Stomach (tissue), 4 donors: ENCODE measurements at regions not wholly inside any gene's neighbourhood (a gene's known extent, or its start where the extent isn't known, plus 50 kb on each side); places are given as distances from the start of the nearest gene placed in this dataset.

Source experiments
- CTCF ChIP-seq, 7 experiments: fragments of 450-650 bp in 4 of 7; fragments of 200-600 bp in 3 of 7; sonication (generic) in 3 of 7; IDR thresholded peaks; one replicate each; pipeline ENCODE4 v1.5.1; 2016 to 2019; ENCODE audit warnings: antibody characterized with exemption in 7 of 7, control low read depth in 2 of 7, mild to moderate bottlenecking in 1 of 7
- POLR2A ChIP-seq, 4 donors: fragments of 450-650 bp; IDR thresholded peaks; one replicate each; pipeline ENCODE4 v1.6.1; 2016; ENCODE audit warnings: antibody characterized with exemption in 4 of 4, control low read depth in 2 of 4, mild to moderate bottlenecking in 1 of 4, moderate library complexity in 1 of 4

- no peak for TF ChIP-seq CTCF (IDR thresholded peaks at IDR 0.05)
- TF ChIP-seq POLR2A (IDR thresholded peaks at IDR 0.05), result no peak
Observed at GRCh38 chr10:130820880-130821482, 490.5 kb downstream of the TCERG1L start.
